ENCODE measurements at regions not wholly inside any gene's neighbourhood (a gene's known extent, or its start where the extent isn't known, plus 50 kb on each side); places are given as distances from the start of the nearest gene placed in this dataset.

GRCh38 chr7:23898619-23899018, 188.6 kb downstream of the STK31 start:
- TF ChIP-seq CTCF (IDR thresholded peaks at IDR 0.05) (no peak), POLR2A (IDR thresholded peaks at IDR 0.05) (no peak)
